ENCODE measurements at regions not wholly inside any gene's neighbourhood (a gene's known extent, or its start where the extent isn't known, plus 50 kb on each side); places are given as distances from the start of the nearest gene placed in this dataset.
"Not testable (repeated sequence)": the region's sequence is repeated elsewhere in the genome, so short reads cannot be mapped to it uniquely, and the experiment has no call there.

GRCh38 chr9:82431121-82431520 lies 442.5 kb downstream of the SPATA31D1 start:
- DNase-seq (ENCODE audit: low spot score): no peak
- ATAC-seq: no peak

- ATAC-seq; DNase-seq (ENCODE audit: low spot score): not testable (repeated sequence)
Measured at GRCh38 chr9:82433290-82433931, 444.8 kb downstream of the SPATA31D1 start.

- ATAC-seq: no peak
Measured at GRCh38 chr9:82436475-82436874, 447.9 kb downstream of the SPATA31D1 start.

GRCh38 chr9:82437183-82437582 lies 448.6 kb downstream of the SPATA31D1 start:
- ATAC-seq; DNase-seq (ENCODE audit: low spot score): not testable (repeated sequence)

More at GRCh38 chr9:82436475-82436874, 447.9 kb downstream of the SPATA31D1 start:
- no peak for DNase-seq (ENCODE audit: low spot score)

- ATAC-seq (no peak), DNase-seq (ENCODE audit: low spot score) (no peak)
Measured at GRCh38 chr9:82438581-82438980, 450.0 kb downstream of the SPATA31D1 start.

GRCh38 chr9:82443312-82443711 lies 454.7 kb downstream of the SPATA31D1 start:
- DNase-seq (ENCODE audit: low spot score): no peak
- no peak for ATAC-seq

- DNase-seq (ENCODE audit: low spot score) (no peak), ATAC-seq (no peak)
Measured at GRCh38 chr9:82445556-82445955, 457.0 kb downstream of the SPATA31D1 start.

- DNase-seq (ENCODE audit: low spot score): no peak
- no peak for ATAC-seq
Measured at GRCh38 chr9:82447343-82447742, 458.8 kb downstream of the SPATA31D1 start.

- ATAC-seq (no peak), DNase-seq (ENCODE audit: low spot score) (no peak)
Measured at GRCh38 chr9:82449986-82450385, 461.4 kb downstream of the SPATA31D1 start.

GRCh38 chr9:82454509-82455190 lies 466.1 kb downstream of the SPATA31D1 start:
- DNase-seq (ENCODE audit: low spot score) (peak; percentile 62), ATAC-seq (peak; percentile 97)

- DNase-seq (ENCODE audit: low spot score) (no peak), ATAC-seq (no peak)
Measured at GRCh38 chr9:82456642-82457041, 468.1 kb downstream of the SPATA31D1 start.

DNA sequence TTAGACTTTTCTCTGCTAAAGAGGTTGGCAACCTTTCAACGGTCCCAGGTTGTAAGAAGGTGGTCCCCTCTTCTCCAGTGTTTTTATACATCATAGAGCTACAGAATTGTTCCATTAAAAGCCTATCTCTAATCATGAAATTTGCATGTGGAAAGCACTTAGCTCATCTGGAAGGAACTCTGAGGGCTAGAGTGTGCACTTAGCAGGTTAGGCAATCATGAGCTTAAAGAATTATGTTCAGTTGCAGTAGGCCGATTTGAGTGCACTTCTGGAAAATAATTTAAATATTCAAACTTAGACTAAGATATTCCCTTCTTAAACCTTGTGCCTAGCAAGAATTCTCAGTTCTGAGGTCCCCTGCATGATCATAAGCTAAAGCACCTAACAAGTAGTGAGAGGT lies 468.7 kb downstream of the SPATA31D1 start:
- DNase-seq (ENCODE audit: low spot score): no peak
- ATAC-seq: no peak

- DNase-seq (ENCODE audit: low spot score) (no peak), ATAC-seq (no peak)
Measured at GRCh38 chr9:82457891-82458290, 469.3 kb downstream of the SPATA31D1 start.

DNA sequence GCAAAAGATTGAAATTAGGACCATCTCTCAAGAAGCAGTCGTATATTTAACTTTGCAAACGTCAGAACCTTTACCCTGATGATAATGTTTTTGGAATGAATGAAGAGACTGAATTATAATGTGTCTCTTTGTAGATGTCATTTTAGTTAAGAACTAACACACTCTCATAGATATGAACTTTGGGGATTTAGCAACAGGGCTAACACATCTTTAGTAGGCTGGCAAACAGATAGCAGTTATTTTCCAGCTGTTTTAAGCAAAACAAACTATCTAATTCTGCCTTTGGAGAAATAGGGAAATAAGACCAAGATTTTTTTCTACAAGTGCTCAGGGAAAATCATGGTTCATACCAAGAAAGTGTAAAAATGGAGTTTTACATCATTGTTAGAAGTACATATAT lies 469.7 kb downstream of the SPATA31D1 start:
- no peak for ATAC-seq
- no peak for DNase-seq (ENCODE audit: low spot score)

GRCh38 chr9:82466616-82467260 lies 478.2 kb downstream of the SPATA31D1 start:
- no peak for DNase-seq (ENCODE audit: low spot score)
- ATAC-seq: peak; percentile 84

DNA sequence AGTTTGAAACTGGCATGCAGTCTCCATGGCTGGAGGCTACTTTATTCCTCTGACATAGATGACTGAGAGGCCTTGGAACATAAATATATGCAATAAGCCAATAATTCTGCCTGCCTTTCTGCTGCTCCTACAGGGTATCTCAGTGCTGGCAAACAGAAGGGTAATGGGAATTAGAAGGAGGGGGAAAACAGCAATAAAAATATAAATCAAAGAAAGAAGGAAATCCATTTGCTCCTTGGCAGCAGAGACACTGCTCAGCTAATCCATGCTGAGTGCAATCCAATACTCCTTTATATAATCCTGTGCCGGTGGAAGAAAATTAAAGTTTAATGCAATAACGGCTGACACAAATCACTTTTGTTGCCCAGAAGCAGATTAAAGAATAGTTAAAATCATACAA lies 478.9 kb downstream of the SPATA31D1 start:
- DNase-seq (ENCODE audit: low spot score) (no peak), ATAC-seq (no peak)

DNA sequence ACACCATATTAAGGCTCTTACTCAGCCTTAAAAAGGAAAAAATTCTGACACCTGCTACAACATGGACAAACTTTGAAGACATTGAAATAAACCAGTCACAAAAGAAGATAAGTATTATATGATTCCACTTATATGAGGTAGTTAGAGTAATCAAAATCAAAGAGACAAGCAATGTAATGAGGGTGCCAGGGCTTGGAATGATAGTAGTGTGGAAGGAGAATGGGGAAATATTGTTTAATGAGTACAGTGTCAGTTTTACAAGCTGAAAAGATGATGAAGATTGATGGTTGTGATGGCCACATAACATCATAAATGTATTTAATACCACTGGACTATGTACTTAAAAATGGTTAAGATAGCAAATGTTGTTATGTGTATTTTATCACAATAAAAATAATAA lies 485.7 kb downstream of the SPATA31D1 start:
- ATAC-seq: no peak
- DNase-seq (ENCODE audit: low spot score): no peak

GRCh38 chr9:82475584-82476301 lies 487.2 kb downstream of the SPATA31D1 start:
- ATAC-seq (no peak), DNase-seq (ENCODE audit: low spot score) (no peak)

GRCh38 chr9:82480921-82481320 lies 492.3 kb downstream of the SPATA31D1 start:
- no peak for ATAC-seq

DNA sequence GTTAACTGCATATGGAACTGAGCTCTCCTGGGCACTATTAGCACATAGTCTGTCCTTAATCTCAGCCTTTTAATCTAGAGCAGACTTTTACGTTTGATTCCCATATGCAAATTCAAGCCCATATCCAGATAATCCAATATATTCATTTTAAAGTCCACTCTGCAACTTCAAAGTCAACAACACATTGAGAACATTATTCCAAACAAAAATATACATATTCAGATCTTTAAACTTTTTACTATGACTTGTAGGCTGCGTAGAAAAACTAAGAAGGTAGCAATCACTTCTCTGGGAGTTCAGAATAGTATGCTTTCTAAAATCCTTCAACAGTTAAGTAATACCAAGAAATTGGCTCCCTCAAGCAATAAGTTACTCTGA lies 499.4 kb downstream of the SPATA31D1 start:
- ATAC-seq: no peak

More at GRCh38 chr9:82480921-82481320, 492.3 kb downstream of the SPATA31D1 start:
- DNase-seq (ENCODE audit: low spot score): no peak

More for the DNA sequence above, 499.4 kb downstream of the SPATA31D1 start:
- DNase-seq (ENCODE audit: low spot score): no peak
